Keratinocyte (primary cell): ENCODE measurements at regions not wholly inside any gene's neighbourhood (a gene's known extent, or its start where the extent isn't known, plus 50 kb on each side); places are given as distances from the start of the nearest gene placed in this dataset.

Source experiments
- DNase-seq: peaks from one replicate; pipeline ENCODE4 v3.0.0-alpha.2; 2011; ENCODE audit warnings: low read depth, missing footprints, low spot score
- FAIRE-seq: peaks from 2 replicates; lab custom pipeline; 2011; peaks lifted over from hg19 to GRCh38; lab: Jason Lieb, UNC
- H2AFZ ChIP-seq: 2 replicates; pipeline ENCODE4 v1.6.0; 2012; ENCODE audit warnings: low read length, control low read depth, inconsistent platforms; ENCODE audit not compliant: control insufficient read depth
- H3K27ac ChIP-seq: 2 replicates; pipeline ENCODE4 v1.5.1; 2011; ENCODE audit warnings: low read length; ENCODE audit not compliant: control insufficient read depth, insufficient read depth
- H3K27me3 ChIP-seq: 3 replicates; pipeline ENCODE4 v1.6.0; 2011; ENCODE audit warnings: low read length; ENCODE audit not compliant: control insufficient read depth, insufficient read depth; ENCODE audit errors: extremely low read depth
- H3K36me3 ChIP-seq, 2 experiments: 2 replicates in 1 of 2; 3 replicates in 1 of 2; pipeline ENCODE4 v1.5.1; 2011; ENCODE audit warnings: low read length in 2 of 2, mild to moderate bottlenecking in 1 of 2; ENCODE audit not compliant: control insufficient read depth in 2 of 2, insufficient read depth in 2 of 2; ENCODE audit errors: extremely low read depth in 1 of 2
- H3K4me1 ChIP-seq: 3 replicates; pipeline ENCODE4 v1.5.1; 2011; ENCODE audit warnings: low read length; ENCODE audit not compliant: control insufficient read depth, insufficient read depth; ENCODE audit errors: extremely low read depth
- H3K4me2 ChIP-seq: 3 replicates; pipeline ENCODE4 v1.6.0; 2011; ENCODE audit warnings: low read depth, low read length; ENCODE audit not compliant: control insufficient read depth, insufficient read depth; ENCODE audit errors: extremely low read depth
- H3K4me3 ChIP-seq, 3 experiments: fragments of 200-600 bp in 1 of 3; sonication (generic) in 1 of 3; 2 replicates in 2 of 3; 3 replicates in 1 of 3; pipeline ENCODE4 v1.5.1; 2011 to 2016; ENCODE audit warnings: low read length in 3 of 3, mild to moderate bottlenecking in 3 of 3, control low read depth in 2 of 3, inconsistent platforms in 1 of 3, low read depth in 1 of 3, mixed read lengths in 1 of 3, mixed run types in 1 of 3, moderate library complexity in 1 of 3; ENCODE audit not compliant: control insufficient read depth in 2 of 3, insufficient read depth in 2 of 3; ENCODE audit errors: extremely low read depth in 1 of 3
- H3K79me2 ChIP-seq: 2 replicates; pipeline ENCODE4 v1.6.0; 2012; ENCODE audit warnings: low read length; ENCODE audit not compliant: control insufficient read depth, insufficient read depth
- H3K9ac ChIP-seq: 3 replicates; pipeline ENCODE4 v1.6.0; 2011; ENCODE audit warnings: low read length; ENCODE audit not compliant: control insufficient read depth, insufficient read depth; ENCODE audit errors: extremely low read depth
- H3K9me1 ChIP-seq: 3 replicates; pipeline ENCODE4 v1.6.0; 2011; ENCODE audit warnings: low read length; ENCODE audit not compliant: control insufficient read depth, insufficient read depth; ENCODE audit errors: extremely low read depth
- H3K9me3 ChIP-seq: 2 replicates; pipeline ENCODE4 v1.5.1; 2012; ENCODE audit warnings: low read depth, low read length; ENCODE audit not compliant: control insufficient read depth
- H4K20me1 ChIP-seq: 3 replicates; pipeline ENCODE4 v1.6.0; 2011; ENCODE audit warnings: low read length; ENCODE audit not compliant: control insufficient read depth, insufficient read depth; ENCODE audit errors: extremely low read depth
- CTCF ChIP-seq, 3 experiments: IDR thresholded peaks in 1 of 3; conservative IDR thresholded peaks in 1 of 3; optimal IDR thresholded peaks in 1 of 3; 2 replicates in 2 of 3; 3 replicates in 1 of 3; pipeline versions ENCODE3 to v1.5.1; 2011; ENCODE audit warnings: low read length in 3 of 3, mild to moderate bottlenecking in 3 of 3, moderate library complexity in 2 of 3, control low read depth in 1 of 3, inconsistent platforms in 1 of 3; ENCODE audit not compliant: insufficient read depth in 2 of 3; ENCODE audit errors: extremely low read depth in 1 of 3
- EZH2 ChIP-seq: IDR thresholded peaks from one replicate; pipeline ENCODE4 v1.6.1; 2012; ENCODE audit warnings: inconsistent platforms, mild to moderate bottlenecking, low read length, moderate library complexity
- dilution Hi-C: fragments of 300-500 bp; cut with MboI; formaldehyde crosslinking; loops from one replicate; pipeline ENCODE4 v1.7.0; 2020; ENCODE audit warnings: low sequenced_read_pairs; ENCODE audit not compliant: extremely low pct_ligation_motif_present

GRCh38 chr4:117302226-117302625 lies 216.8 kb upstream of the TRAM1L1 start:
- Histone ChIP-seq H3K4me1 (no peaks in the 10 kb centered on the region), H3K4me2 (no peak overlapping the region), H3K4me3 (no peak overlapping the region), H2AFZ (no peak overlapping the region), H3K9ac (no peak overlapping the region), H4K20me1 (no peaks in the 10 kb centered on the region), H3K79me2 (no peaks in the 10 kb centered on the region), H3K27ac (no peak overlapping the region), H3K9me1 (no peaks in the 10 kb centered on the region), H3K36me3 (no peaks in the 10 kb centered on the region), H3K27me3 (no peaks in the 10 kb centered on the region), H3K9me3 (no peaks in the 10 kb centered on the region)
- DNase-seq (no peak), FAIRE-seq (no peak)
- dilution Hi-C loops: no loop called here
- TF ChIP-seq EZH2: no peak
- TF ChIP-seq CTCF (optimal IDR thresholded peaks at IDR 0.05 in 1 of 3, IDR thresholded peaks at IDR 0.05 in 1 of 3, conservative IDR thresholded peaks at IDR 0.05 in 1 of 3; ENCODE audit: extremely low read depth in 1 of 3, insufficient read depth in 2 of 3, low read length in 3 of 3): no peak

GRCh38 chr4:117311215-117311614 lies 225.8 kb upstream of the TRAM1L1 start:
- FAIRE-seq (no peak), DNase-seq (no peak)
- Histone ChIP-seq H3K9ac (no peak overlapping the region), H3K79me2 (no peaks in the 10 kb centered on the region), H3K4me2 (no peak overlapping the region), H3K9me3 (no peaks in the 10 kb centered on the region), H4K20me1 (no peaks in the 10 kb centered on the region), H3K36me3 (no peaks in the 10 kb centered on the region), H3K27me3 (no peaks in the 10 kb centered on the region), H3K4me3 (no peak overlapping the region), H2AFZ (no peak overlapping the region), H3K9me1 (no peaks in the 10 kb centered on the region), H3K27ac (no peak overlapping the region), H3K4me1 (no peaks in the 10 kb centered on the region)
- TF ChIP-seq EZH2: no peak
- TF ChIP-seq CTCF (optimal IDR thresholded peaks at IDR 0.05 in 1 of 3, IDR thresholded peaks at IDR 0.05 in 1 of 3, conservative IDR thresholded peaks at IDR 0.05 in 1 of 3; ENCODE audit: extremely low read depth in 1 of 3, insufficient read depth in 2 of 3, low read length in 3 of 3): no peak
- dilution Hi-C loops: no loop called here
